ENCODE measurements at regions not wholly inside any gene's neighbourhood (a gene's known extent, or its start where the extent isn't known, plus 50 kb on each side); places are given as distances from the start of the nearest gene placed in this dataset.

DNA sequence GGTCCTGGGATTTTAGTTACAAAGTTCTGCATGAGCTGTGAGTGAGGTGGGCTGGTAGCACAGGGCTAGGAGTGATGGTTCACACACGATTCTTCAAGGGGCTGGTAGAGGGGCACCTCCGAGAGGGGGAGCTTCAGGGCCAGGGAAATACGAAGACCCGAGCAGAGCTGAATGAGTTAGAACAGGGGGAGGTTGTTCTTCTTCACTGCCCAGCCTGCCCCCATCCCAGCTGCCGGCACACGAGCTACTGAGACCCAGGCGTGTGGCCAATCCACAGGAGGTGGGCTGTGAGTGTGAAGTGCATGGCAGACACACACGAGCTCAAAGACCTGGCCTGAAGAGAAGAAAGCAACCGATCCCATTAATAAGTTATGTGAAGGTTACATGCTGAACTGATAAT is 256.2 kb upstream of the ZNF32 start:
- no peaks in the 10 kb centered on the region for H3K4me1 ChIP-seq (ENCODE audit: low read length)
- H3K4me2 ChIP-seq (ENCODE audit: low read depth, low read length) = no peak overlapping the region
- H3K79me2 ChIP-seq (ENCODE audit: low read length) = no peaks in the 10 kb centered on the region
- no peak overlapping the region for H3K9ac ChIP-seq (ENCODE audit: low read length)
- no peak overlapping the region for H3K4me3 ChIP-seq (ENCODE audit: low read length)
- no peaks in the 10 kb centered on the region for H3K9me3 ChIP-seq (replicated peaks; ENCODE audit: insufficient read depth, low read length)
- H3K9me2 ChIP-seq (replicated peaks; ENCODE audit: insufficient read depth, low read length) = no peaks in the 10 kb centered on the region
- DNase-seq = no peak
- H3K27me3 ChIP-seq (replicated peaks; ENCODE audit: insufficient read depth, low read length) = no peaks in the 10 kb centered on the region
- H3F3A ChIP-seq (ENCODE audit: insufficient read depth, low read length) = no peaks in the 10 kb centered on the region
- no peak overlapping the region for H2AFZ ChIP-seq (ENCODE audit: low read length)
- H4K20me1 ChIP-seq (ENCODE audit: insufficient read depth, low read length) = no peaks in the 10 kb centered on the region
- H3K27ac ChIP-seq (ENCODE audit: low read length) = no peak overlapping the region
- TF ChIP-seq, protein P1, sequence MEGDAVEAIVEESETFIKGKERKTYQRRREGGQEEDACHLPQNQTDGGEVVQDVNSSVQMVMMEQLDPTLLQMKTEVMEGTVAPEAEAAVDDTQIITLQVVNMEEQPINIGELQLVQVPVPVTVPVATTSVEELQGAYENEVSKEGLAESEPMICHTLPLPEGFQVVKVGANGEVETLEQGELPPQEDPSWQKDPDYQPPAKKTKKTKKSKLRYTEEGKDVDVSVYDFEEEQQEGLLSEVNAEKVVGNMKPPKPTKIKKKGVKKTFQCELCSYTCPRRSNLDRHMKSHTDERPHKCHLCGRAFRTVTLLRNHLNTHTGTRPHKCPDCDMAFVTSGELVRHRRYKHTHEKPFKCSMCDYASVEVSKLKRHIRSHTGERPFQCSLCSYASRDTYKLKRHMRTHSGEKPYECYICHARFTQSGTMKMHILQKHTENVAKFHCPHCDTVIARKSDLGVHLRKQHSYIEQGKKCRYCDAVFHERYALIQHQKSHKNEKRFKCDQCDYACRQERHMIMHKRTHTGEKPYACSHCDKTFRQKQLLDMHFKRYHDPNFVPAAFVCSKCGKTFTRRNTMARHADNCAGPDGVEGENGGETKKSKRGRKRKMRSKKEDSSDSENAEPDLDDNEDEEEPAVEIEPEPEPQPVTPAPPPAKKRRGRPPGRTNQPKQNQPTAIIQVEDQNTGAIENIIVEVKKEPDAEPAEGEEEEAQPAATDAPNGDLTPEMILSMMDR (IDR thresholded peaks at IDR 0.05; ENCODE audit: low read length) = no peak
- TF ChIP-seq EZH2phosphoT487 (IDR thresholded peaks at IDR 0.05; ENCODE audit: low read length) (no peak), EZH2 (optimal IDR thresholded peaks at IDR 0.05; ENCODE audit: low read depth, low read length) (no peak)
- no peaks in the 10 kb centered on the region for H3K36me3 ChIP-seq (replicated peaks; ENCODE audit: insufficient read depth, low read length)

DNA sequence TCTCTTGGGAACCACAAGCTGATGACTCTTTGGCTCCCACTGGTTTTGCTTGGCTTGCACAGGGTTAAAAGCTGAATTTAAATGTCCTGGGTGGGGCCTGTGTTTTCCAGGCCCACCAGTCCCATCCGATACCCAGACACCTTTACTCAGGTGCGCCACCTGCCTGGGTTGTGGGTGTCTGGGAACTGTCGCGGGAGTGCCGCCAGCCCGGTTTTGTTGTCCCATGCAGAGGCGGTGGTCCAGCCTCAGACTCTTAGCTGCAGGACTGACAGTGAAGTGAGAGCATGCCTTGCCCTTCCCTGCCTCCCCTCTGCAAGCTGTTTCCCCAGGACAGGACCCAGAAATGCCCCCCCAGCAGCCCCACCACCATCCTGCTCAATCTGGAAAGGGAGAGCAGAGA is 255.6 kb upstream of the ZNF32 start:
- Histone ChIP-seq H3K36me3 (replicated peaks; ENCODE audit: insufficient read depth, low read length) (no peaks in the 10 kb centered on the region), H3K27me3 (replicated peaks; ENCODE audit: insufficient read depth, low read length) (no peaks in the 10 kb centered on the region), H3K9me2 (replicated peaks; ENCODE audit: insufficient read depth, low read length) (no peaks in the 10 kb centered on the region), H3F3A (ENCODE audit: insufficient read depth, low read length) (no peaks in the 10 kb centered on the region), H3K4me2 (ENCODE audit: low read depth, low read length) (no peak overlapping the region), H4K20me1 (ENCODE audit: insufficient read depth, low read length) (no peaks in the 10 kb centered on the region), H3K9ac (ENCODE audit: low read length) (no peak overlapping the region), H3K9me3 (replicated peaks; ENCODE audit: insufficient read depth, low read length) (no peaks in the 10 kb centered on the region), H3K79me2 (ENCODE audit: low read length) (no peaks in the 10 kb centered on the region), H3K27ac (ENCODE audit: low read length) (no peak overlapping the region), H3K4me1 (ENCODE audit: low read length) (no peaks in the 10 kb centered on the region), H2AFZ (ENCODE audit: low read length) (no peak overlapping the region), H3K4me3 (ENCODE audit: low read length) (no peak overlapping the region)
- TF ChIP-seq, protein P1 (IDR thresholded peaks at IDR 0.05; ENCODE audit: low read length) = no peak
- no peak for TF ChIP-seq EZH2phosphoT487 (IDR thresholded peaks at IDR 0.05; ENCODE audit: low read length)
- TF ChIP-seq EZH2 (optimal IDR thresholded peaks at IDR 0.05; ENCODE audit: low read depth, low read length) = no peak
- DNase-seq = no peak

DNA sequence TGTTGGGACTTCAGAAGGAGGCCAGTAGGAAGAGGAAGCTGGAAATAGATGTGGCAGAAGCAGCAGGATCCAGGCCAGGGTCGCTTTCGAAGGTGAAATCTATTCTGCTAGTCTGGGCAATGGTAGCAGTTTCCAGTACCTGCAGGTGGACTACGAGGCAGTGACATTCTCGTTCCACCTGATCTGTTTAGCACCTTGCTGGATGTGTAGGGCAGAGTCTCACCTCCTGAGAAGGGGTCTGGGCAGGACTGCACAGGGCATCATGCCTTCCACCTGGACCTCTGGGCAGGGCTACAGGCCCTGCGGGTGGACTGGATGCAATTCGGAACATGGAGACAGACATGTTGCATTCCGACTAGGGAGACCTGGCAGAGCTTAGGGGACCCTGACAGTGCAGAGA is 254.8 kb upstream of the ZNF32 start:
- no peaks in the 10 kb centered on the region for H4K20me1 ChIP-seq (ENCODE audit: insufficient read depth, low read length)
- DNase-seq = no peak
- H3K9me3 ChIP-seq (replicated peaks; ENCODE audit: insufficient read depth, low read length) = no peaks in the 10 kb centered on the region
- H3K36me3 ChIP-seq (replicated peaks; ENCODE audit: insufficient read depth, low read length) = no peaks in the 10 kb centered on the region
- TF ChIP-seq, protein P1 (IDR thresholded peaks at IDR 0.05; ENCODE audit: low read length) = no peak
- no peak for TF ChIP-seq EZH2phosphoT487 (IDR thresholded peaks at IDR 0.05; ENCODE audit: low read length)
- TF ChIP-seq EZH2 (optimal IDR thresholded peaks at IDR 0.05; ENCODE audit: low read depth, low read length) = no peak
- no peaks in the 10 kb centered on the region for H3K4me1 ChIP-seq (ENCODE audit: low read length)
- no peak overlapping the region for H3K4me3 ChIP-seq (ENCODE audit: low read length)
- H2AFZ ChIP-seq (ENCODE audit: low read length) = no peak overlapping the region
- no peaks in the 10 kb centered on the region for H3F3A ChIP-seq (ENCODE audit: insufficient read depth, low read length)
- no peak overlapping the region for H3K27ac ChIP-seq (ENCODE audit: low read length)
- no peak overlapping the region for H3K4me2 ChIP-seq (ENCODE audit: low read depth, low read length)
- H3K9me2 ChIP-seq (replicated peaks; ENCODE audit: insufficient read depth, low read length) = no peaks in the 10 kb centered on the region
- no peaks in the 10 kb centered on the region for H3K27me3 ChIP-seq (replicated peaks; ENCODE audit: insufficient read depth, low read length)
- H3K79me2 ChIP-seq (ENCODE audit: low read length) = no peaks in the 10 kb centered on the region
- H3K9ac ChIP-seq (ENCODE audit: low read length) = no peak overlapping the region
